C4-2B (cell line): ENCODE measurements at regions not wholly inside any gene's neighbourhood (a gene's known extent, or its start where the extent isn't known, plus 50 kb on each side); places are given as distances from the start of the nearest gene placed in this dataset.

ENCODE experiments used
- CTCF ChIP-seq: fragments of 450-650 bp; conservative IDR thresholded peaks from 2 replicates; pipeline ENCODE4 v1.5.1; 2017; ENCODE audit warnings: mild to moderate bottlenecking
- ZFX ChIP-seq: fragments of 450-650 bp; IDR thresholded peaks from 2 replicates; pipeline ENCODE4 v1.6.1; 2017

GRCh38 chr2:16031848-16032159 is 91.5 kb downstream of the MYCN start:
- TF ChIP-seq CTCF, result no peak
- no peak for TF ChIP-seq ZFX
